ENCODE measurements at regions not wholly inside any gene's neighbourhood (a gene's known extent, or its start where the extent isn't known, plus 50 kb on each side); places are given as distances from the start of the nearest gene placed in this dataset.

DNA sequence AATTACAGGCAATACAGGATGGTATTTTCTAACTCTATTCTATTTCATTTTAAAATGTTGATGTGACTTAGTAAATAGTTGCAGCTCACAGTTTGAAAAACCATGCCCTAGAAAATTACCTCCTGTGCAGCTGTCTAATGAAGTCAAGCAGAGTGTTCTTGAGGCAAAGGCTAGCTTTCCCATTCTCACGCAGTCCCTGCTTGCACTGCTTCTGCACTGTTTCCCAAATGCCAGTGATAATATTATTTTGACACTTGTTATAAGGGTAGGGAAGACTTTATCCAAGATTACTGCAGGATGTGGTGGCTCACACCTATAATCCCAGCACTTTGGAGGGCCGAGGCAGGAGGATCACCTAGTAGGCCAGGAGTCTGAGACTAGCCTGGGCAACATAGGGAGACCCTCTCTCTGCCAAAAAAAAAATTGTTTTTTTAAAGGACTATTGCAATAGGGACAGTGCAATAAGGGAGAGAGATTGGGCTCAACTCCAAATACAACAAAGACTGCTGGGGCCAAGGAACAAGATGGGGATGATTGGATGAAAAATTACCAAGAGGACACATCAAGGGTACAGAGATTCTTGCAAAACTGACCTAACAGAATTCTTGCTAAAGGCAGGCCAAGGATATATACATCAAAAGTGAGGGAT is 196.1 kb downstream of the LY86 start:
- TF ChIP-seq, protein P1, sequence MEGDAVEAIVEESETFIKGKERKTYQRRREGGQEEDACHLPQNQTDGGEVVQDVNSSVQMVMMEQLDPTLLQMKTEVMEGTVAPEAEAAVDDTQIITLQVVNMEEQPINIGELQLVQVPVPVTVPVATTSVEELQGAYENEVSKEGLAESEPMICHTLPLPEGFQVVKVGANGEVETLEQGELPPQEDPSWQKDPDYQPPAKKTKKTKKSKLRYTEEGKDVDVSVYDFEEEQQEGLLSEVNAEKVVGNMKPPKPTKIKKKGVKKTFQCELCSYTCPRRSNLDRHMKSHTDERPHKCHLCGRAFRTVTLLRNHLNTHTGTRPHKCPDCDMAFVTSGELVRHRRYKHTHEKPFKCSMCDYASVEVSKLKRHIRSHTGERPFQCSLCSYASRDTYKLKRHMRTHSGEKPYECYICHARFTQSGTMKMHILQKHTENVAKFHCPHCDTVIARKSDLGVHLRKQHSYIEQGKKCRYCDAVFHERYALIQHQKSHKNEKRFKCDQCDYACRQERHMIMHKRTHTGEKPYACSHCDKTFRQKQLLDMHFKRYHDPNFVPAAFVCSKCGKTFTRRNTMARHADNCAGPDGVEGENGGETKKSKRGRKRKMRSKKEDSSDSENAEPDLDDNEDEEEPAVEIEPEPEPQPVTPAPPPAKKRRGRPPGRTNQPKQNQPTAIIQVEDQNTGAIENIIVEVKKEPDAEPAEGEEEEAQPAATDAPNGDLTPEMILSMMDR (IDR thresholded peaks at IDR 0.05; ENCODE audit: poor library complexity) = no peak
- no peak for TF ChIP-seq EZH2 (IDR thresholded peaks at IDR 0.05; ENCODE audit: borderline replicate concordance)
